Astrocyte of the cerebellum (primary cell): ENCODE measurements at regions not wholly inside any gene's neighbourhood (a gene's known extent, or its start where the extent isn't known, plus 50 kb on each side); places are given as distances from the start of the nearest gene placed in this dataset.

Experiments used
- DNase-seq: peaks from one replicate; pipeline ENCODE4 v3.0.0-alpha.2; 2011; ENCODE audit warnings: low read depth
- H3K4me3 ChIP-seq: 2 replicates; pipeline ENCODE4 v1.5.1; 2011; ENCODE audit warnings: mild to moderate bottlenecking, low read depth, low read length, moderate library complexity
- CTCF ChIP-seq: IDR thresholded peaks from 2 replicates; pipeline ENCODE4 v1.5.1; 2012; ENCODE audit warnings: low read length, low read depth, moderate library complexity, mild to moderate bottlenecking; ENCODE audit errors: missing control alignments
- in situ Hi-C: cut with HindIII; loops from 2 replicates; pipeline ENCODE4 v1.10.0; 2017; ENCODE audit warnings: low sequenced_read_pairs

- no peak for DNase-seq
- in situ Hi-C loops, result no loop called here
- no peak for TF ChIP-seq CTCF
- H3K4me3 ChIP-seq, result no peak overlapping the region
Measured at GRCh38 chr17:77694391-77695363, 263.8 kb upstream of the TNRC6C start.

- TF ChIP-seq CTCF, result no peak
- H3K4me3 ChIP-seq, result no peak overlapping the region
- DNase-seq, result no peak
- in situ Hi-C loops, result no loop called here
Measured at GRCh38 chr17:77695386-77695785, 263.1 kb upstream of the TNRC6C start.

- in situ Hi-C loops, result no loop called here
- no peak for DNase-seq
- no peak for TF ChIP-seq CTCF
- H3K4me3 ChIP-seq, result no peak overlapping the region
Measured at GRCh38 chr17:77696151-77696720, 262.3 kb upstream of the TNRC6C start.

GRCh38 chr17:77696721-77697460, 261.6 kb upstream of the TNRC6C start:
- in situ Hi-C loops, result no loop called here
- no peak for DNase-seq
- H3K4me3 ChIP-seq, result no peak overlapping the region
- TF ChIP-seq CTCF, result no peak

GRCh38 chr17:77697480-77698400, 260.8 kb upstream of the TNRC6C start:
- no peak for TF ChIP-seq CTCF
- in situ Hi-C loops, result no loop called here
- H3K4me3 ChIP-seq, result no peak overlapping the region
- DNase-seq, result no peak
